HCT116 (cell line): ENCODE measurements at regions not wholly inside any gene's neighbourhood (a gene's known extent, or its start where the extent isn't known, plus 50 kb on each side); places are given as distances from the start of the nearest gene placed in this dataset.

Experiments
- ATAC-seq: fragments of 200-7000 bp; cut with Tn5 transposase; 2 replicates; pipeline ENCODE4 v1.9.1; 2020; ENCODE audit warnings: mild to moderate bottlenecking, moderate library complexity
- BruUV-seq: library from RNA; stranded (reverse); fragments of 400-500 nt; replicated peaks from 2 replicates; lab custom pipeline; 2021; lab: Mats Ljungman, UMichigan
- CTCF ChIA-PET: fragments of 300-600 bp; sonication (Branson Sonifier 250); formaldehyde crosslinking; loops from one replicate; lab custom pipeline; 2021; ENCODE audit warnings: antibody characterized with exemption; lab: Charles Lee
- POLR2A ChIA-PET: fragments of 300-600, 350-600 bp; sonication (Branson Sonifier 250); formaldehyde crosslinking; loops from one replicate; lab custom pipeline; 2021; ENCODE audit warnings: antibody characterized with exemption; lab: Charles Lee
- RAD21 ChIA-PET, 2 experiments: fragments of 300-600 bp; sonication (Branson Sonifier 250); formaldehyde crosslinking; loops; one replicate each; lab custom pipeline; 2023; ENCODE audit warnings: low total read pairs in 2 of 2; ENCODE audit not compliant: uncharacterized antibody in 2 of 2, unreplicated experiment in 2 of 2, low non-redundant PET in 1 of 2; lab: Charles Lee
- DNase-seq: peaks from one replicate; pipeline ENCODE4 v3.0.0-alpha.2; 2010; ENCODE audit warnings: low read depth, low spot score
- H2AFZ ChIP-seq: fragments of 200-600 bp; shearing (Covaris generic), sonication (generic); 2 replicates; pipeline ENCODE4 v1.6.1; 2017; ENCODE audit warnings: low read depth, mixed run types, mixed read lengths, antibody characterized with exemption, low read length; ENCODE audit not compliant: poor library complexity, severe bottlenecking
- H3K27ac ChIP-seq: 2 replicates; pipeline ENCODE4 v1.5.1; 2012; ENCODE audit warnings: low read depth, low read length
- H3K27me3 ChIP-seq: fragments of 200-600 bp; sonication (generic); 2 replicates; pipeline ENCODE4 v1.6.1; 2016; ENCODE audit warnings: mixed run types, low read length, mixed read lengths; ENCODE audit not compliant: insufficient read depth
- H3K36me3 ChIP-seq, 2 experiments: fragments of 200-500 bp in 1 of 2; fragments of 200-600 bp in 1 of 2; sonication (Bioruptor generic) in 1 of 2; sonication (generic) in 1 of 2; 2 replicates each; pipeline versions ENCODE4 v1.5.1 to v1.6.1; 2014 to 2016; ENCODE audit warnings: low read length in 2 of 2, inconsistent platforms in 1 of 2, mixed read lengths in 1 of 2, mixed run types in 1 of 2; ENCODE audit not compliant: insufficient read depth in 2 of 2, control insufficient read depth in 1 of 2
- H3K4me1 ChIP-seq, 2 experiments: fragments of 200-600 bp in 1 of 2; sonication (generic) in 1 of 2; 2 replicates each; pipeline versions ENCODE4 v1.5.1 to v1.6.1; 2012 to 2017; ENCODE audit warnings: low read length in 2 of 2, inconsistent platforms in 1 of 2, mild to moderate bottlenecking in 1 of 2, mixed read lengths in 1 of 2, mixed run types in 1 of 2, moderate library complexity in 1 of 2; ENCODE audit not compliant: insufficient read depth in 2 of 2, control insufficient read depth in 1 of 2
- H3K4me2 ChIP-seq: fragments of 200-600 bp; sonication (generic); 2 replicates; pipeline ENCODE4 v1.6.1; 2017; ENCODE audit warnings: mixed run types, low read length, mixed read lengths
- H3K4me3 ChIP-seq, 2 experiments: fragments of 200-600 bp in 1 of 2; sonication (generic) in 1 of 2; replicated peaks in 1 of 2; 2 replicates each; pipeline ENCODE4 v1.5.1; 2011 to 2016; ENCODE audit warnings: low read length in 2 of 2, control low read depth in 1 of 2, low read depth in 1 of 2, mild to moderate bottlenecking in 1 of 2, mixed read lengths in 1 of 2, mixed run types in 1 of 2
- H3K79me2 ChIP-seq: fragments of 200-600 bp; sonication (generic); 2 replicates; pipeline ENCODE4 v1.6.1; 2017; ENCODE audit warnings: mild to moderate bottlenecking, mixed run types, low read length, moderate library complexity, mixed read lengths; ENCODE audit not compliant: insufficient read depth
- H3K9ac ChIP-seq: fragments of 200-600 bp; sonication (generic); 2 replicates; pipeline ENCODE4 v1.6.1; 2016; ENCODE audit warnings: low read length, mixed read lengths
- H3K9me2 ChIP-seq: fragments of 200-600 bp; sonication (generic), shearing (Covaris generic); 2 replicates; pipeline ENCODE4 v1.6.1; 2017; ENCODE audit warnings: mixed run types, mild to moderate bottlenecking, moderate library complexity; ENCODE audit not compliant: insufficient read depth
- H3K9me3 ChIP-seq, 2 experiments: fragments of 200-500 bp in 1 of 2; fragments of 200-600 bp in 1 of 2; sonication (Bioruptor generic) in 1 of 2; sonication (generic) in 1 of 2; 2 replicates each; pipeline ENCODE4 v1.6.1; 2014 to 2017; ENCODE audit warnings: low read length in 2 of 2, mixed read lengths in 2 of 2, inconsistent platforms in 1 of 2, low read depth in 1 of 2, mild to moderate bottlenecking in 1 of 2, mixed run types in 1 of 2, moderate library complexity in 1 of 2; ENCODE audit not compliant: control insufficient read depth in 1 of 2, insufficient read depth in 1 of 2
- H4K20me1 ChIP-seq: fragments of 200-600 bp; sonication (generic), shearing (Covaris generic); 2 replicates; pipeline ENCODE4 v1.6.1; 2017; ENCODE audit warnings: mixed run types, mild to moderate bottlenecking, moderate library complexity; ENCODE audit not compliant: insufficient read depth
- ATF3 ChIP-seq: IDR thresholded peaks from 2 replicates; pipeline ENCODE4 v1.6.1; 2012
- CEBPB ChIP-seq: IDR thresholded peaks from 2 replicates; pipeline ENCODE4 v1.6.1; 2012; ENCODE audit warnings: low read depth
- CTCF ChIP-seq, 3 experiments: fragments of 200-600 bp in 1 of 3; sonication (generic) in 1 of 3; IDR thresholded peaks in 2 of 3; conservative IDR thresholded peaks in 1 of 3; 2 replicates each; pipeline ENCODE4 v1.5.1; 2012 to 2017; ENCODE audit warnings: low read depth in 2 of 3, low read length in 2 of 3, antibody characterized with exemption in 1 of 3, borderline replicate concordance in 1 of 3, control low read depth in 1 of 3, mild to moderate bottlenecking in 1 of 3, mixed read lengths in 1 of 3, mixed run types in 1 of 3, moderate library complexity in 1 of 3; ENCODE audit not compliant: insufficient read depth in 1 of 3
- EGR1 ChIP-seq: IDR thresholded peaks from 2 replicates; pipeline ENCODE4 v1.6.1; 2012; ENCODE audit warnings: low read depth
- ELF1 ChIP-seq: IDR thresholded peaks from 2 replicates; pipeline ENCODE4 v1.6.1; 2012; ENCODE audit warnings: low read depth, borderline replicate concordance
- EZH2phosphoT487 ChIP-seq: fragments of 200-600 bp; IDR thresholded peaks from 2 replicates; pipeline ENCODE4 v1.6.1; 2018; ENCODE audit warnings: antibody characterized with exemption, borderline replicate concordance
- JUND ChIP-seq: IDR thresholded peaks from 2 replicates; pipeline ENCODE4 v1.6.1; 2012
- MAX ChIP-seq: IDR thresholded peaks from 2 replicates; pipeline ENCODE4 v1.6.1; 2012
- POLR2A ChIP-seq: IDR thresholded peaks from 2 replicates; pipeline ENCODE4 v1.7.0; 2011; ENCODE audit warnings: borderline replicate concordance; ENCODE audit not compliant: insufficient read depth, insufficient read length; ENCODE audit errors: extremely low read depth
- POLR2AphosphoS5 ChIP-seq: IDR thresholded peaks from 2 replicates; pipeline ENCODE4 v1.6.1; 2011; ENCODE audit warnings: mild to moderate bottlenecking, low read depth, low read length, moderate library complexity
- RAD21 ChIP-seq: IDR thresholded peaks from 2 replicates; pipeline ENCODE4 v1.6.1; 2012; ENCODE audit warnings: low read depth, mild to moderate bottlenecking
- SIN3A ChIP-seq: IDR thresholded peaks from 2 replicates; pipeline ENCODE4 v1.6.1; 2012; ENCODE audit warnings: low read depth
- SP1 ChIP-seq: IDR thresholded peaks from 2 replicates; pipeline ENCODE4 v1.6.1; 2012; ENCODE audit warnings: low read depth
- SRF ChIP-seq: IDR thresholded peaks from 2 replicates; pipeline ENCODE4 v1.6.1; 2012; ENCODE audit warnings: low read depth
- TCF7L2 ChIP-seq: IDR thresholded peaks from 2 replicates; pipeline ENCODE4 v1.7.0; 2011; ENCODE audit warnings: borderline replicate concordance, inconsistent platforms; ENCODE audit not compliant: insufficient read depth, insufficient read length; ENCODE audit errors: extremely low read depth
- YY1 ChIP-seq: IDR thresholded peaks from 2 replicates; pipeline ENCODE4 v1.6.1; 2011; ENCODE audit warnings: low read length, low read depth, moderate library complexity, mild to moderate bottlenecking; ENCODE audit not compliant: insufficient replicate concordance; ENCODE audit errors: extremely low read depth
- ZBTB33 ChIP-seq: IDR thresholded peaks from 2 replicates; pipeline ENCODE4 v1.6.1; 2011; ENCODE audit warnings: mild to moderate bottlenecking, low read length, moderate library complexity; ENCODE audit not compliant: insufficient replicate concordance; ENCODE audit errors: extremely low read depth
- ZFX ChIP-seq: fragments of 450-650 bp; IDR thresholded peaks from 2 replicates; pipeline ENCODE4 v1.6.1; 2017
- ZNF274 ChIP-seq: fragments of 200-500 bp; sonication (Bioruptor generic); IDR thresholded peaks from 2 replicates; pipeline ENCODE4 v1.6.1; 2014; ENCODE audit warnings: mild to moderate bottlenecking, low read depth, low read length, inconsistent platforms
- intact Hi-C: fragments of 100-400 bp; cut with micrococcal nuclease; formaldehyde crosslinking; loops from 2 replicates; pipeline ENCODE4 v1.10.0; 2022
- TF ChIP-seq, protein P1 (sequence below): IDR thresholded peaks from 2 replicates; pipeline ENCODE4 v1.6.1; 2012; ENCODE audit warnings: low read depth

DNA sequence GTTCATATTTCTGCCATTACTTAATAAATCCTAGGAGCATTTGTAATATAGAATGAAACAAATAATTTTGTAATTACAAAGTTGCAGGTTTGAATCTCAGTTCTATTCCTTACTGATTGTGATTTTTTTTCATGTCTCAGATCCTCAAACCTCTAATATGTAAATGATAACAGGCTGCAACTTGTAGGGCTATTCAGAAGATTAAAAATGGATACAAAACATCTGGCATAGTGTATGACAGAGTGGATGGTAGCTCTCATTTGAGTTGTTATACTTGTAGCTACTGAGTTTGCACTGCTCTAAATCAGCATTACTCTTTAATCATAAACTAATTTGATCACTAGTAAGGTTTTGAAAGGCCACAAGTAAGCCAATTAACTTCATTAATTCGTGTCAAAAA lies 406.3 kb upstream of the MGAT4C start:
- Histone ChIP-seq H3K27me3 (no peaks in the 10 kb centered on the region), H3K27ac (no peak overlapping the region), H3K9me3 (no peaks in the 10 kb centered on the region), H3K36me3 (no peaks in the 10 kb centered on the region), H3K9ac (no peak overlapping the region), H3K9me2 (no peaks in the 10 kb centered on the region), H3K4me1 (peaks cover 4 to 6% of the 10 kb centered on the region in 2 experiments; a peak in 3 of 4 replicates), H3K79me2 (no peaks in the 10 kb centered on the region), H3K4me2 (no peak overlapping the region), H4K20me1 (no peaks in the 10 kb centered on the region), H2AFZ (no peak overlapping the region), H3K4me3 (no peak overlapping the region)
- POLR2A ChIA-PET, result no interaction called here
- ATAC-seq, result no peak
- RAD21 ChIA-PET, result no interaction called here
- no peak for DNase-seq
- intact Hi-C loops, result no loop called here
- no TSS peak for BruUV-seq
- CTCF ChIA-PET, result no interaction called here
- TF ChIP-seq SP1 (no peak), YY1 (no peak), TCF7L2 (no peak), POLR2A (no peak), EGR1 (no peak), JUND (no peak), ATF3 (no peak), CEBPB (no peak), ZNF274 (no peak), POLR2AphosphoS5 (no peak), EZH2phosphoT487 (no peak), CTCF (IDR thresholded peaks at IDR 0.05 in 2 of 3, conservative IDR thresholded peaks at IDR 0.05 in 1 of 3; ENCODE audit: borderline replicate concordance in 1 of 3, insufficient read depth in 1 of 3, low read depth in 2 of 3, low read length in 2 of 3) (no peak), ZFX (no peak), RAD21 (no peak), MAX (no peak), SRF (no peak), SIN3A (no peak), ZBTB33 (no peak), ELF1 (no peak)
- TF ChIP-seq, protein P1, sequence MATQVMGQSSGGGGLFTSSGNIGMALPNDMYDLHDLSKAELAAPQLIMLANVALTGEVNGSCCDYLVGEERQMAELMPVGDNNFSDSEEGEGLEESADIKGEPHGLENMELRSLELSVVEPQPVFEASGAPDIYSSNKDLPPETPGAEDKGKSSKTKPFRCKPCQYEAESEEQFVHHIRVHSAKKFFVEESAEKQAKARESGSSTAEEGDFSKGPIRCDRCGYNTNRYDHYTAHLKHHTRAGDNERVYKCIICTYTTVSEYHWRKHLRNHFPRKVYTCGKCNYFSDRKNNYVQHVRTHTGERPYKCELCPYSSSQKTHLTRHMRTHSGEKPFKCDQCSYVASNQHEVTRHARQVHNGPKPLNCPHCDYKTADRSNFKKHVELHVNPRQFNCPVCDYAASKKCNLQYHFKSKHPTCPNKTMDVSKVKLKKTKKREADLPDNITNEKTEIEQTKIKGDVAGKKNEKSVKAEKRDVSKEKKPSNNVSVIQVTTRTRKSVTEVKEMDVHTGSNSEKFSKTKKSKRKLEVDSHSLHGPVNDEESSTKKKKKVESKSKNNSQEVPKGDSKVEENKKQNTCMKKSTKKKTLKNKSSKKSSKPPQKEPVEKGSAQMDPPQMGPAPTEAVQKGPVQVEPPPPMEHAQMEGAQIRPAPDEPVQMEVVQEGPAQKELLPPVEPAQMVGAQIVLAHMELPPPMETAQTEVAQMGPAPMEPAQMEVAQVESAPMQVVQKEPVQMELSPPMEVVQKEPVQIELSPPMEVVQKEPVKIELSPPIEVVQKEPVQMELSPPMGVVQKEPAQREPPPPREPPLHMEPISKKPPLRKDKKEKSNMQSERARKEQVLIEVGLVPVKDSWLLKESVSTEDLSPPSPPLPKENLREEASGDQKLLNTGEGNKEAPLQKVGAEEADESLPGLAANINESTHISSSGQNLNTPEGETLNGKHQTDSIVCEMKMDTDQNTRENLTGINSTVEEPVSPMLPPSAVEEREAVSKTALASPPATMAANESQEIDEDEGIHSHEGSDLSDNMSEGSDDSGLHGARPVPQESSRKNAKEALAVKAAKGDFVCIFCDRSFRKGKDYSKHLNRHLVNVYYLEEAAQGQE, result no peak
